HG03442 (cell line): ENCODE measurements at regions not wholly inside any gene's neighbourhood (a gene's known extent, or its start where the extent isn't known, plus 50 kb on each side); places are given as distances from the start of the nearest gene placed in this dataset.
A peak's percentile ranks its signal among the peaks of the same experiment; 100 is the strongest.
"Not testable (repeated sequence)": the region's sequence is repeated elsewhere in the genome, so short reads cannot be mapped to it uniquely, and the experiment has no call there.

ENCODE experiments used
- ATAC-seq: cut with Tn5 transposase; IDR thresholded peaks from one replicate; pipeline ENCODE4 v1.9.1; 2021; ENCODE audit warnings: mild to moderate bottlenecking, moderate library complexity; ENCODE audit not compliant: unreplicated experiment

DNA sequence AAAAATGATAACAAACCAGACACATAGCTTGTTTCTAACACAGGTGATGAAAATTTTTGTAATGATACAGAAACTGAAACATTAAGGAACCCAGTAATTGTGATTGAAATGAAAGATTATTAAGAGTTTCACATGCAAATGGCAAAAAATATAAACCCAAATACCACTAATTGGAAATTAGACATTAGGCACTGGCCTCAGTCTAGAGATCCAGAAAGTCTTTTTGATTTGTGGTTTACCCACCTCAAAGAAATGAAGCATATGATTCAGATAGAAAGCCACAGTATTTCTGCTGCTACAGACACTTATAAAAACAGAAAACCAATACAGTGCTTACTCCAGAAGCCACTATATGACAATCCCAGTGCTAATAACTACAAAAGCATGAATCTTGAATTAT, 83.7 kb upstream of the ZNF519 start:
- ATAC-seq: not testable (repeated sequence)

DNA sequence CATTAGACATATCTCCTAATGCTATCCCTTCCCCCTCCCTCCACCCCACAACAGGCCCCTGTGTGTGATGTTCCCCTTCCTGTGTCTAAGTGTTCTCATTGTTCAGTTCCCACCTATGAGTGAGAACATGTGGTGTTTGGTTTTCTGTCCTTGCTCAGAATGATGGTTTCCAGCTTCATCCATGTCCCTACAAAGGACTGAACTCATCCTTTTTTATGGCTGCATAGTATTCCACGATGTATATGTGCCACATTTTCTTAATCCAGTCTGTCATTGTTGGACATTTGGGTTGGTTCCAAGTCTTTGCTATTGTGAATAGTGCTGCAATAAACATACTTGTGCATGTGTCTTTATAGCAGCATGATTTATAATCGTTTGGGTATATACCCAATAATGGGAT, 71.2 kb upstream of the ZNF519 start:
- not testable (repeated sequence) for ATAC-seq

DNA sequence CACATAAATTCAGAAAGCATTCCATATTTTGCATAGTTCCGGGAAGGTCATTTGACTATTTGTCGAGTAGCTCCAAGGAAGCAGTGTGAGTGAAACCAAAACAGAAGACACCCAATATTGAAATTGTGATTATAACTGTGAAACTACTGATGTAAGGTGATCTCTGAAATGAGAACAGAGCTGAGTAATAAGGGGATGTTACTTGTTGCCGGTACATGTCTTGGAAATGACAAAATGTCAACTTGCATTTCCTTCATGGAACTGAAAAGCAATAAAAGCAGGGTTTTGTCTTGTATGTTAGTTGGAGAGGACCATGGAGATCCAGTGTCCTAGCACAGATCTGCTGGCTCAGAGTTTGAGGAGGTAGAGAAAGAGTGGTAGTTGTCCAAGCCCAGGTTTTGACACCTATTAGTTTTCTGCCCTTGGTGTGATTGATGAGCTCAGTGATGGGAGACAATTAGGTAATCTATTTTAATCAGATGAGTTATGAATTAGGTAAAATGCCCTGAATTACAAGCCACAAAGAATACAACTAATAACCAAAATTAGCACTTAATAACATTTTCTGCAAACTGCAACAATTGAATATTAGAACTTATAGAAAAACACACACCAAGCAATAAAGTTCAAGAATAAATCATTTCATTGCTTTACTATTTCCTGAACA, 58.7 kb upstream of the ZNF519 start:
- ATAC-seq: peak; percentile 94

DNA sequence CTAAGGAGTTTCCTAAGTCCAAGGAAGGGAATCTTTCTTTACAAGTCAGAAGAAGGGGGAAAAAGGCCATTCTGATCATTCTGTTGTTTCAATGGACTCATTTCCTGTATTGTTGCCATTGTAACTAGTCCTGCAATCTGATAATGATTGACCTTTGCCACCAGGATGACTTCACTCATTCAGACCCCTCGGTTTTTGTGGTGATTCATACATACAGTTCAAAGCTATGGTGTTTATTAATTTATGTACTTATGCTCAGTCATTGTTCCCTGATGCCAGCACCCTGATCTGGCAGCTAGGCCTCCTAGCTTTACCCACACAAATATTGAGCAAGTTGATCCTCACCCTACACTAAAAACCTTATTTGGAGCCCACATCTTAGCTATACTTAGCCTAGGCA, 57.6 kb upstream of the ZNF519 start:
- ATAC-seq: no peak

DNA sequence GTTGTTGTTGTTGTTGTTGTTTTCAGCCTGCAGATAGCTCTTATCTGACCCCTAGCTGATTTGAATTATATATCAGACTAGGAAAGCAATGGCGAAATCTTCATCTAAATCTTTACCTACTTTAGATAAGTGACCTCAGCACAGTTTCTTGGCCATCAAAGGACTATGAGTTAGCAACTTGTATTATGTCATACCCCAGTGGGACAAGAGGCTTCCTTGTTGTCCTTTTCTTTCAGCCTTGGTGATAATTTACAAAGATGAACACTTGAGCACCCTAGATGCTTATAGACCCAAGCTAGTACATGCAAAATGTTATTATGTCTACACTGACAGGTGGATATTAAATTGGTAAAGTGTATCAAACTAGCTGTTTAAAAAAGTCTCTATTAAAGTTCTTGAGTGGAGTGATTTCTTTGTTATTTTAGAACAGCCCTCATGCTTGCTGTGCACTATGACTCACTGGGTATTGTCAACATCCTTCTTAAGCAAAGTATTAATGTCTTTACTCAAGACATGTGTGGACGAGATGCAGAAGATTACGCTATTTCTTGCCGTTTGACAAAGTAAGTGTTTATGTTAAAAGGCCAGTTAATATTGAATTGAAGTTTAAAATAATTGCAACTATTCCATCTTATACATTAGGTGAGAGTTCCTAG, 56.6 kb upstream of the ZNF519 start:
- not testable (repeated sequence) for ATAC-seq
